HepG2 (cell line): ENCODE measurements at regions not wholly inside any gene's neighbourhood (a gene's known extent, or its start where the extent isn't known, plus 50 kb on each side); places are given as distances from the start of the nearest gene placed in this dataset.

ENCODE experiments used
- HNF1A ChIP-seq, 2 experiments: sonication (generic) in 1 of 2; formaldehyde crosslinking in 1 of 2; IDR thresholded peaks; 2 replicates each; pipeline versions ENCODE4 v1.4.0 to v1.6.1; 2016 to 2020; ENCODE audit warnings: borderline replicate concordance in 1 of 2, low read depth in 1 of 2, mild to moderate bottlenecking in 1 of 2, missing genetic modification reagents in 1 of 2
- MLX ChIP-seq: IDR thresholded peaks from 2 replicates; pipeline ENCODE4 v1.6.1; 2016
- RFX3 ChIP-seq: IDR thresholded peaks from 2 replicates; pipeline ENCODE4 v1.6.1; 2016; ENCODE audit warnings: missing biosample characterization, missing genetic modification reagents
- ZMYM3 ChIP-seq: sonication (generic); formaldehyde crosslinking; IDR thresholded peaks from 2 replicates; pipeline ENCODE4 v1.5.1; 2020; ENCODE audit warnings: mild to moderate bottlenecking, missing genetic modification reagents
- ZNF615 ChIP-seq: sonication (generic); formaldehyde crosslinking; IDR thresholded peaks from 2 replicates; pipeline ENCODE4 v1.5.0; 2020; ENCODE audit warnings: mild to moderate bottlenecking, missing genetic modification reagents, borderline replicate concordance
- TF ChIP-seq, protein P1 (sequence below): sonication (generic); formaldehyde crosslinking; IDR thresholded peaks from one replicate; pipeline ENCODE4 v1.5.1; 2020; ENCODE audit warnings: mild to moderate bottlenecking, missing genetic modification reagents; ENCODE audit errors: not compliant biosample characterization
- TF ChIP-seq, protein P2 (sequence below): sonication (generic); formaldehyde crosslinking; IDR thresholded peaks from 2 replicates; pipeline ENCODE4 v1.4.0; 2020; ENCODE audit warnings: mild to moderate bottlenecking, missing genetic modification reagents
- TF ChIP-seq, protein P3 (sequence below): sonication (generic); formaldehyde crosslinking; IDR thresholded peaks from 2 replicates; pipeline ENCODE4 v1.5.0; 2020; ENCODE audit warnings: missing genetic modification reagents

DNA sequence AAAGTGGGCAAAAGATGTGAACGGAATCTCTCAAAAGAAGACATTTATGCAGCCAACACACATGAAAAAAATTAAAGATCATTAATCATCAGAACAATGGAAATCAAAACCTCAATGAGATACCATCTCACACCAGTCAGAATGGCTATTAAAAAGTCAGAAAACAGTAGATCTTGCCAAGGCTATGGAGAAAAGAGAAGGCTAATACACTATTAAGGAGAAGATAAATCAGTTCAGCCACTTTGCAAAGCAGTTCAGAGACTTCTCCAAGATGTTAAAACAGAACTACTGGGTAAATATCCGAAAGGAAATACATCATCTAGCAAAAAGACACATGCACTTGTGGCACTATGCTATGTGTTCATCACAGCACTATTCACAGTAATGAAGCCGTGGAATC, 388.2 kb upstream of the LUZP2 start (continued):
- TF ChIP-seq, protein P1, sequence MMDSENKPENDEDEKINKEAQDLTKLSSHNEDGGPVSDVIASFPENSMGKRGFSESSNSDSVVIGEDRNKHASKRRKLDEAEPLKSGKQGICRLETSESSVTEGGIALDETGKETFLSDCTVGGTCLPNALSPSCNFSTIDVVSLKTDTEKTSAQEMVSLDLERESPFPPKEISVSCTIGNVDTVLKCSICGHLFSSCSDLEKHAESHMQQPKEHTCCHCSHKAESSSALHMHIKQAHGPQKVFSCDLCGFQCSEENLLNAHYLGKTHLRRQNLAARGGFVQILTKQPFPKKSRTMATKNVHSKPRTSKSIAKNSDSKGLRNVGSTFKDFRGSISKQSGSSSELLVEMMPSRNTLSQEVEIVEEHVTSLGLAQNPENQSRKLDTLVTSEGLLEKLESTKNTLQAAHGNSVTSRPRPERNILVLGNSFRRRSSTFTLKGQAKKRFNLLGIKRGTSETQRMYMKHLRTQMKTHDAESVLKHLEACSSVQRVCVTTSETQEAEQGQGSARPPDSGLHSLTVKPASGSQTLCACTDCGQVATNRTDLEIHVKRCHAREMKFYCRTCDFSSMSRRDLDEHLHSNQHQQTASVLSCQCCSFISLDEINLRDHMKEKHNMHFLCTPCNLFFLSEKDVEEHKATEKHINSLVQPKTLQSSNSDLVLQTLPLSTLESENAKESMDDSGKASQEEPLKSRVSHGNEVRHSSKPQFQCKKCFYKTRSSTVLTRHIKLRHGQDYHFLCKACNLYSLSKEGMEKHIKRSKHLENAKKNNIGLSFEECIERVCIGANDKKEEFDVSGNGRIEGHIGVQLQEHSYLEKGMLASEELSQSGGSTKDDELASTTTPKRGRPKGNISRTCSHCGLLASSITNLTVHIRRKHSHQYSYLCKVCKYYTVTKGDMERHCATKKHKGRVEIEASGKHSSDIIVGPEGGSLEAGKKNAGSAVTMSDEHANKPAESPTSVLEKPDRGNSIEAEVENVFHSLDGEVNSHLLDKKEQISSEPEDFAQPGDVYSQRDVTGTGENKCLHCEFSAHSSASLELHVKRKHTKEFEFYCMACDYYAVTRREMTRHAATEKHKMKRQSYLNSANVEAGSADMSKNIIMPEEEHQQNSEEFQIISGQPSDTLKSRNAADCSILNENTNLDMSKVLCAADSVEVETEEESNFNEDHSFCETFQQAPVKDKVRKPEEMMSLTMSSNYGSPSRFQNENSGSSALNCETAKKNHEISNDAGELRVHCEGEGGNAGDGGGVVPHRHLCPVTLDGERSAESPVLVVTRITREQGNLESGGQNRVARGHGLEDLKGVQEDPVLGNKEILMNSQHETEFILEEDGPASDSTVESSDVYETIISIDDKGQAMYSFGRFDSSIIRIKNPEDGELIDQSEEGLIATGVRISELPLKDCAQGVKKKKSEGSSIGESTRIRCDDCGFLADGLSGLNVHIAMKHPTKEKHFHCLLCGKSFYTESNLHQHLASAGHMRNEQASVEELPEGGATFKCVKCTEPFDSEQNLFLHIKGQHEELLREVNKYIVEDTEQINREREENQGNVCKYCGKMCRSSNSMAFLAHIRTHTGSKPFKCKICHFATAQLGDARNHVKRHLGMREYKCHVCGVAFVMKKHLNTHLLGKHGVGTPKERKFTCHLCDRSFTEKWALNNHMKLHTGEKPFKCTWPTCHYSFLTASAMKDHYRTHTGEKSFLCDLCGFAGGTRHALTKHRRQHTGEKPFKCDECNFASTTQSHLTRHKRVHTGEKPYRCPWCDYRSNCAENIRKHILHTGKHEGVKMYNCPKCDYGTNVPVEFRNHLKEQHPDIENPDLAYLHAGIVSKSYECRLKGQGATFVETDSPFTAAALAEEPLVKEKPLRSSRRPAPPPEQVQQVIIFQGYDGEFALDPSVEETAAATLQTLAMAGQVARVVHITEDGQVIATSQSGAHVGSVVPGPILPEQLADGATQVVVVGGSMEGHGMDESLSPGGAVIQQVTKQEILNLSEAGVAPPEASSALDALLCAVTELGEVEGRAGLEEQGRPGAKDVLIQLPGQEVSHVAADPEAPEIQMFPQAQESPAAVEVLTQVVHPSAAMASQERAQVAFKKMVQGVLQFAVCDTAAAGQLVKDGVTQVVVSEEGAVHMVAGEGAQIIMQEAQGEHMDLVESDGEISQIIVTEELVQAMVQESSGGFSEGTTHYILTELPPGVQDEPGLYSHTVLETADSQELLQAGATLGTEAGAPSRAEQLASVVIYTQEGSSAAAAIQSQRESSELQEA (CRISPR knock-in tag), result no peak
- TF ChIP-seq, protein P2, sequence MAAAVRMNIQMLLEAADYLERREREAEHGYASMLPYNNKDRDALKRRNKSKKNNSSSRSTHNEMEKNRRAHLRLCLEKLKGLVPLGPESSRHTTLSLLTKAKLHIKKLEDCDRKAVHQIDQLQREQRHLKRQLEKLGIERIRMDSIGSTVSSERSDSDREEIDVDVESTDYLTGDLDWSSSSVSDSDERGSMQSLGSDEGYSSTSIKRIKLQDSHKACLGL (CRISPR knock-in tag), result no peak
- TF ChIP-seq RFX3 (CRISPR knock-in tag), result no peak
- no peak for TF ChIP-seq HNF1A (IDR thresholded peaks at IDR 0.05; ENCODE audit: low read depth)
- TF ChIP-seq HNF1A (CRISPR knock-in tag; IDR thresholded peaks at IDR 0.05; ENCODE audit: borderline replicate concordance), result no peak
- TF ChIP-seq MLX (CRISPR knock-in tag), result no peak
- TF ChIP-seq, protein P3, sequence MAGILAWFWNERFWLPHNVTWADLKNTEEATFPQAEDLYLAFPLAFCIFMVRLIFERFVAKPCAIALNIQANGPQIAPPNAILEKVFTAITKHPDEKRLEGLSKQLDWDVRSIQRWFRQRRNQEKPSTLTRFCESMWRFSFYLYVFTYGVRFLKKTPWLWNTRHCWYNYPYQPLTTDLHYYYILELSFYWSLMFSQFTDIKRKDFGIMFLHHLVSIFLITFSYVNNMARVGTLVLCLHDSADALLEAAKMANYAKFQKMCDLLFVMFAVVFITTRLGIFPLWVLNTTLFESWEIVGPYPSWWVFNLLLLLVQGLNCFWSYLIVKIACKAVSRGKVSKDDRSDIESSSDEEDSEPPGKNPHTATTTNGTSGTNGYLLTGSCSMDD, result no peak
- no peak for TF ChIP-seq ZMYM3 (CRISPR knock-in tag)
- no peak for TF ChIP-seq ZNF615 (CRISPR knock-in tag)
